Liver (tissue), 8 donors: ENCODE measurements at regions not wholly inside any gene's neighbourhood (a gene's known extent, or its start where the extent isn't known, plus 50 kb on each side); places are given as distances from the start of the nearest gene placed in this dataset.

Experiments
- DNase-seq: peaks from one replicate; pipeline ENCODE4 v3.0.0-alpha.2; 2017; ENCODE audit warnings: low spot score
- H3K27ac ChIP-seq, 2 donors: one replicate each; pipeline ENCODE4 v1.7.0; 2013; ENCODE audit warnings: inconsistent platforms in 2 of 2, low read length in 2 of 2, control low read depth in 1 of 2, low read depth in 1 of 2, mild to moderate bottlenecking in 1 of 2
- H3K27me3 ChIP-seq, 4 donors: one replicate each; pipeline versions ENCODE4 v1.6.1 to v1.7.0; 2013; ENCODE audit warnings: low read length in 3 of 4, inconsistent platforms in 1 of 4, mild to moderate bottlenecking in 1 of 4, moderate library complexity in 1 of 4; ENCODE audit not compliant: control insufficient read depth in 4 of 4, insufficient read depth in 4 of 4
- H3K36me3 ChIP-seq, 4 donors: one replicate each; pipeline versions ENCODE4 v1.6.1 to v1.7.0; 2013; ENCODE audit warnings: low read length in 3 of 4, mild to moderate bottlenecking in 3 of 4, low read depth in 1 of 4, moderate library complexity in 1 of 4; ENCODE audit not compliant: control insufficient read depth in 4 of 4, insufficient read depth in 3 of 4
- H3K4me1 ChIP-seq, 4 donors: one replicate each; pipeline versions ENCODE4 v1.6.1 to v1.7.0; 2013; ENCODE audit warnings: low read length in 3 of 4, mild to moderate bottlenecking in 3 of 4, moderate library complexity in 1 of 4; ENCODE audit not compliant: control insufficient read depth in 4 of 4, insufficient read depth in 4 of 4
- H3K4me3 ChIP-seq, 3 donors: one replicate each; pipeline versions ENCODE4 v1.6.1 to v1.7.0; 2013; ENCODE audit warnings: low read length in 3 of 3, control low read depth in 1 of 3, low read depth in 1 of 3, mild to moderate bottlenecking in 1 of 3
- H3K9ac ChIP-seq, 2 donors: one replicate each; pipeline ENCODE4 v1.7.0; 2013; ENCODE audit warnings: low read length in 2 of 2, mild to moderate bottlenecking in 2 of 2, moderate library complexity in 2 of 2, control low read depth in 1 of 2, low read depth in 1 of 2
- H3K9me3 ChIP-seq, 4 donors: one replicate each; pipeline versions ENCODE4 v1.6.1 to v1.7.0; 2013; ENCODE audit warnings: low read length in 3 of 4; ENCODE audit not compliant: control insufficient read depth in 4 of 4
- EGR1 ChIP-seq, 2 donors: IDR thresholded peaks; 2 replicates each; pipeline ENCODE4 v1.6.1; 2016 to 2018; ENCODE audit warnings: antibody characterized with exemption in 2 of 2, low read depth in 2 of 2
- FOXA1 ChIP-seq: IDR thresholded peaks from 2 replicates; pipeline ENCODE4 v1.6.1; 2016; ENCODE audit warnings: antibody characterized with exemption
- FOXA2 ChIP-seq: IDR thresholded peaks from 2 replicates; pipeline ENCODE4 v1.6.1; 2016; ENCODE audit warnings: antibody characterized with exemption
- GABPA ChIP-seq, 2 donors: IDR thresholded peaks in 1 of 2; conservative IDR thresholded peaks in 1 of 2; 2 replicates each; pipeline ENCODE4 v1.6.1; 2016; ENCODE audit warnings: antibody characterized with exemption in 2 of 2, mild to moderate bottlenecking in 1 of 2, moderate library complexity in 1 of 2
- HNF4A ChIP-seq, 2 donors: conservative IDR thresholded peaks; 2 replicates each; pipeline ENCODE4 v1.6.1; 2016; ENCODE audit warnings: antibody characterized with exemption in 2 of 2, mild to moderate bottlenecking in 2 of 2
- HNF4G ChIP-seq: IDR thresholded peaks from 2 replicates; pipeline ENCODE4 v1.6.1; 2016; ENCODE audit warnings: antibody characterized with exemption
- JUND ChIP-seq, 2 donors: IDR thresholded peaks; 2 replicates each; pipeline ENCODE4 v1.6.1; 2016; ENCODE audit warnings: antibody characterized with exemption in 2 of 2
- MAX ChIP-seq: IDR thresholded peaks from 2 replicates; pipeline ENCODE4 v1.6.1; 2016; ENCODE audit warnings: antibody characterized with exemption
- NR2F2 ChIP-seq: IDR thresholded peaks from 2 replicates; pipeline ENCODE4 v1.6.1; 2016; ENCODE audit warnings: antibody characterized with exemption
- RAD21 ChIP-seq, 2 donors: IDR thresholded peaks; 2 replicates each; pipeline ENCODE4 v1.6.1; 2016; ENCODE audit warnings: antibody characterized with exemption in 2 of 2, mild to moderate bottlenecking in 2 of 2
- RXRA ChIP-seq, 2 donors: IDR thresholded peaks; 2 replicates each; pipeline ENCODE4 v1.6.1; 2017 to 2018; ENCODE audit warnings: antibody characterized with exemption in 2 of 2, mild to moderate bottlenecking in 1 of 2
- ZBTB33 ChIP-seq: IDR thresholded peaks from 2 replicates; pipeline ENCODE4 v1.6.1; 2016; ENCODE audit warnings: antibody characterized with exemption
- WGBS: extraction: QIAGEN DNeasy Blood & Tissue Kit; methylation state at CpG from one replicate; pipeline ENCODE4 v1.1.7; 2013; 5-methylcytosine and 5-hydroxymethylcytosine counted together
- TF ChIP-seq, protein P1 (sequence below): fragments of 150-350 bp; IDR thresholded peaks from 2 replicates; pipeline ENCODE4 v1.5.1; 2017; ENCODE audit warnings: improper control_type of control experiment, low read depth, low read length; ENCODE audit not compliant: missing input control
- TF ChIP-seq, protein P2 (sequence below): IDR thresholded peaks from 2 replicates; pipeline ENCODE4 v1.6.1; 2016; ENCODE audit warnings: antibody characterized with exemption
- donor health status: healthy.
- donor health status: healthy.
- donor health status: healthy.
- donor health status: healthy.
- donor health status: healthy.

DNA sequence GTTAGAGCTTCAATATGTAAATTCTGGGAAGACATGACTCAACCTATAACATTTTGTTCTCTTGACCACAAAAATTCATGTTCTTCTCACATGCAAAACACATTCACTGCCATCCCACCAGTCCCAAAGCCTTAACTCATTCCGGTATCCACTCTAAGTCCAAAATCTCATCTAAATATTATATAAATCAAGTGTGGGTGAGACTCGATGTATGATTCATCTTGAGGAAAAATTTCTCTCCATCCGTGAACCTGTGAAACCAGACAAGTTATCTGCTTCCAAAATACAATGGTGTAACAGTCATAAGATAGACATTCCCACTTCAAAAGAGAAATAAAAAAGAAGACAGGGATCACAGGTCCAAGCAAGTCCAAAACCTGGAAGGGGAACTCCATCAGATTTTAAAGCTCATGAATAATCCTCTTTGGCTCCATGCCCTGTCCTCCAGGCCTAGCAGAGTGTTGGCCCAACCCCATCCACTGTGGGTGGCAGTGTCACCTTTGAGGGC, 101.3 kb downstream of the RAD51AP2 start (continued):
- TF ChIP-seq, protein P1, sequence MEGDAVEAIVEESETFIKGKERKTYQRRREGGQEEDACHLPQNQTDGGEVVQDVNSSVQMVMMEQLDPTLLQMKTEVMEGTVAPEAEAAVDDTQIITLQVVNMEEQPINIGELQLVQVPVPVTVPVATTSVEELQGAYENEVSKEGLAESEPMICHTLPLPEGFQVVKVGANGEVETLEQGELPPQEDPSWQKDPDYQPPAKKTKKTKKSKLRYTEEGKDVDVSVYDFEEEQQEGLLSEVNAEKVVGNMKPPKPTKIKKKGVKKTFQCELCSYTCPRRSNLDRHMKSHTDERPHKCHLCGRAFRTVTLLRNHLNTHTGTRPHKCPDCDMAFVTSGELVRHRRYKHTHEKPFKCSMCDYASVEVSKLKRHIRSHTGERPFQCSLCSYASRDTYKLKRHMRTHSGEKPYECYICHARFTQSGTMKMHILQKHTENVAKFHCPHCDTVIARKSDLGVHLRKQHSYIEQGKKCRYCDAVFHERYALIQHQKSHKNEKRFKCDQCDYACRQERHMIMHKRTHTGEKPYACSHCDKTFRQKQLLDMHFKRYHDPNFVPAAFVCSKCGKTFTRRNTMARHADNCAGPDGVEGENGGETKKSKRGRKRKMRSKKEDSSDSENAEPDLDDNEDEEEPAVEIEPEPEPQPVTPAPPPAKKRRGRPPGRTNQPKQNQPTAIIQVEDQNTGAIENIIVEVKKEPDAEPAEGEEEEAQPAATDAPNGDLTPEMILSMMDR: no peak
- no peak for TF ChIP-seq RAD21 (IDR thresholded peaks at IDR 0.05)

- Histone ChIP-seq H3K27ac (no peak overlapping the region), H3K4me3 (no peak overlapping the region), H3K36me3 (no peaks in the 10 kb centered on the region), H3K9ac (no peak overlapping the region), H3K4me1 (no peaks in the 10 kb centered on the region), H3K27me3 (no peaks in the 10 kb centered on the region), H3K9me3 (no peaks in the 10 kb centered on the region)
- DNase-seq: no peak
- WGBS: 87% methylated on average over 1 of the region's 1 CpG
- no peak for TF ChIP-seq RAD21 (IDR thresholded peaks at IDR 0.05)
- no peak for TF ChIP-seq HNF4A (conservative IDR thresholded peaks at IDR 0.05)
- no peak for TF ChIP-seq RXRA (IDR thresholded peaks at IDR 0.05)
- no peak for TF ChIP-seq MAX
These were observed 105.2 kb downstream of the RAD51AP2 start for GRCh38 chr2:17413036-17413435.

DNA sequence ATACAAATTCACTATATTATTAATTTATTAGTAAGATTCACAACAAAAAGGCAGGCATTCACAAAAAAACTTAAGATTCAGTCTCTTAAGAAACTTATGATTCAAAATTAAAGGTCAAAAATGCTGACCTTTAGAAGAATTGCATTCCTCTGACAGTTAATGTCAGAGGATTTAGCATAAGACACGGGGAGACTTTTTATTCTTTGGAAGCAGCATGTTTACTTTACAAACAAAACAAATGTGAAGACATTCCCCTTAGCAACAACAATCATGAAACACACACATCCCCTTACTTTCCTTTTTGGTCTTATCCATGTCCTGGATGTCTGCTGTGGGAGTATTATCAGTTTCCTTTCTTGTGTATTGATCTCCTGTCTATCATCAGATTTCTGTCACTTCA, 117.1 kb downstream of the RAD51AP2 start:
- no peaks in the 10 kb centered on the region for H3K4me1 ChIP-seq
- 37% methylated on average over 1 of the region's 1 CpG for WGBS
- no peak overlapping the region for H3K27ac ChIP-seq
- H3K36me3 ChIP-seq: no peaks in the 10 kb centered on the region
- H3K4me3 ChIP-seq: no peak overlapping the region
- H3K9me3 ChIP-seq: peaks cover 0 to 5% (median 2%) of the 10 kb centered on the region in 4 donors
- H3K27me3 ChIP-seq: no peaks in the 10 kb centered on the region
- DNase-seq: no peak
- no peak overlapping the region for H3K9ac ChIP-seq
- no peak for TF ChIP-seq FOXA2
- TF ChIP-seq FOXA1: no peak
- no peak for TF ChIP-seq JUND (IDR thresholded peaks at IDR 0.05)
- no peak for TF ChIP-seq ZBTB33
- no peak for TF ChIP-seq HNF4A (conservative IDR thresholded peaks at IDR 0.05)
- TF ChIP-seq RXRA (IDR thresholded peaks at IDR 0.05): no peak
- no peak for TF ChIP-seq GABPA (IDR thresholded peaks at IDR 0.05 in 1 of 2, conservative IDR thresholded peaks at IDR 0.05 in 1 of 2)
- TF ChIP-seq HNF4G: no peak
- TF ChIP-seq, protein P1: no peak
- TF ChIP-seq NR2F2: no peak
- TF ChIP-seq RAD21 (IDR thresholded peaks at IDR 0.05): no peak
- TF ChIP-seq, protein P2, sequence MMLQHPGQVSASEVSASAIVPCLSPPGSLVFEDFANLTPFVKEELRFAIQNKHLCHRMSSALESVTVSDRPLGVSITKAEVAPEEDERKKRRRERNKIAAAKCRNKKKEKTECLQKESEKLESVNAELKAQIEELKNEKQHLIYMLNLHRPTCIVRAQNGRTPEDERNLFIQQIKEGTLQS: no peak
- no peak for TF ChIP-seq MAX
- no peak for TF ChIP-seq EGR1 (IDR thresholded peaks at IDR 0.05; ENCODE audit: low read depth in 2 of 2)
